ENCODE measurements at regions not wholly inside any gene's neighbourhood (a gene's known extent, or its start where the extent isn't known, plus 50 kb on each side); places are given as distances from the start of the nearest gene placed in this dataset.

- in situ Hi-C loops (cut with HindIII; ENCODE audit: low sequenced_read_pairs), result no loop called here
These were observed 199.5 kb downstream of the NUAK1 start for GRCh38 chr12:105939181-105939721.

DNA sequence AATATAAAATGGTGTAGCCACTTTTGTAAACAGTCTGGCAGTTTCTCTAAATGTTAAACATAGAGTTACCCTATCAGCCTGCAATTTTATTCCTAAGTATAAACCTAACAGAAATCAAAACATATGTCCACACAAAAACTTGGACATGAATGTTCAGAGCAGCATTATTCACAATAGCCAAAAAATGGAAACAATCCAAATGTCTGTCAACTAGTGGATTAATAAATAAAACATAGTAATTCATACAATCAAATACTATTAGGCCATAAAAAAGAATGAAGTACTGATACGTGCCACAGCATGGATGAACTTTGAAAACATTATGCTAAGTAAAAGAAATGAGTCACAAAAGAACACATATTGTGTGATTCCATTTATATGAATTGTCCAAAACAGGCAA is 196.5 kb downstream of the NUAK1 start:
- in situ Hi-C loops (cut with HindIII; ENCODE audit: low sequenced_read_pairs), result no loop called here

- in situ Hi-C loops (cut with HindIII; ENCODE audit: low sequenced_read_pairs), result no loop called here
These were observed 195.2 kb downstream of the NUAK1 start for GRCh38 chr12:105943525-105943924.

GRCh38 chr12:105944628-105945027 is 194.1 kb downstream of the NUAK1 start:
- in situ Hi-C loops (cut with HindIII; ENCODE audit: low sequenced_read_pairs), result no loop called here

DNA sequence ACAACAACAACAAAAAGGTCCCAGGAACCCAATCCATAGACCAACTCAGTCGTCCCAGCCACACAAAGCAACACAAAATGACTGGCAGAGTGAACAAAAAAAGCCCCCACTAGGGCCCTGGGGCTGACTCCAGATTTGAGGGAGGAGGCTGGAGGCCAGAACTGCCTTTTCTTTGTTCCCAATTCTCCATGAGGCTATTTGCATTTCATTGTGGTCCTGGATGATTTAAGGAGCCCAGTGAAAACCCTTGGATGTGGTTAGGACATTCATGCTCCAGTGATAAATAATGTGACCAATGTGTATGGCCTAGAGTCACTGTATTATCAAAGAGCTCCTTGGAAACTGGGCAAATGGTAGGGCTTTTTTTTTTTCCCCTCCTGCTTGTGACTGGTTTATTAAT is 192.9 kb downstream of the NUAK1 start:
- in situ Hi-C loops (cut with HindIII; ENCODE audit: low sequenced_read_pairs), result no loop called here

DNA sequence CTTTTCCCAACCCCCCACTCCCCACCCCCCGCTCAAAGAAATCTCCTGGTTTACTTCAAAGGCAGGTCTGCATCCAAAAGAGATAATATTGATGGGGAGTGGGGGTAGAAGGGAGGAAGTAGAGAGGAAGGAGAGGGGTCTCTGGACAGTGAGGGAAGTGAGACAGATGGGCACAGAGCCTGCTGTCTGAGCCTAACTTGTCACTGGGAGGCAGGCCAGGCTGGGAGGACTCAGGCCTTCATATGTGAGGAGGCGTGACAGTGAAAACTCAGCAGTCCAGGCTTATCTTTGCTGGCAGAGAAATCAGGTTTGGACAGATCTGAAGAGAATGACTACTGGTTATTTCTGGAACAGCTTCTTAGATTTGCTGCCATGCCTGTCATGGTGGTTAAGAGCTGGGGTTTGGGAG is 192.3 kb downstream of the NUAK1 start:
- in situ Hi-C loops (cut with HindIII; ENCODE audit: low sequenced_read_pairs), result no loop called here

GRCh38 chr12:105947906-105948305 is 190.8 kb downstream of the NUAK1 start:
- in situ Hi-C loops (cut with HindIII; ENCODE audit: low sequenced_read_pairs), result no loop called here

DNA sequence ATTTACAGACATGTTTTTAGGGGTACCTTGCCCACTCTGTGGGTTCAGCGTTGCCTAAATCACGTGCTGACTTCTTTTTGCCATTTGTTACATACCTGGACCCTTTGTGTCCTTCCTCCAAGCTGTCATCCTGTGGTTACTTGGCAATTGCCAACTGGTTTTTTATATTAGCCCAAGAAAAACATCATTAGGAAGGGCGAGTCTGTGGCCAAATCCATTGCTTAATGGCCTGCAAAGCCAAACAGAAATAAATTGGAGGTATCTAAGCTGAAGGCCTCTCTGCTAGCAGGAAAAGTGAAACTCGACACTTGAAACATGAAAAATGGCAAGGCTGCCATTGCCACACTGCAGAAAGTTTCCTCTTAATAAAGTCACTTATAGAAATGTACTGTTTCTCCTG is 190.4 kb downstream of the NUAK1 start:
- in situ Hi-C loops (cut with HindIII; ENCODE audit: low sequenced_read_pairs), result no loop called here

DNA sequence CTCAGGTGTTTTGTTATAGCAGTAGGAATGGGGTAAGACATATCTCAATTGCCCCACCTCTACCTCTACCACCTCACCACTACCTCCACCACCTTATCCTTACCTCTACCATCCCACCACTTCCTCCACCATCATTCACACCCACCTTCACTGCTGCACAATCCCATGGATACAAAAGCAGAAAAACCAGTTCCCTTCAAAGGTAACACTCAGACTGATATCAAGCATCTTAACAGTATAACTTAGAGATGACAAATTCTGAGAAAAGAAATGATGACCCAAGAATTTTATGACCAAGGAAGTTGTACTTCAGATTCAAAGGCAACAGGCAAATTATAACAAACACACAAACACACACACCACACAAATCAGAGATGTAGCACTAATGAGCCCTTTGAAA is 189.4 kb downstream of the NUAK1 start:
- in situ Hi-C loops (cut with HindIII; ENCODE audit: low sequenced_read_pairs), result no loop called here

- in situ Hi-C loops (cut with HindIII; ENCODE audit: low sequenced_read_pairs), result loop anchor here (10.0 kb wide), 1 partner anchor 387 kb away; no protein-coding TSS in a partner anchor
These were observed 187.0 kb downstream of the NUAK1 start for GRCh38 chr12:105951732-105952131.

GRCh38 chr12:105954951-105955931 is 183.5 kb downstream of the NUAK1 start:
- in situ Hi-C loops (cut with HindIII; ENCODE audit: low sequenced_read_pairs), result loop anchor here (10.0 kb wide), 1 partner anchor 390 kb away; no protein-coding TSS in a partner anchor

DNA sequence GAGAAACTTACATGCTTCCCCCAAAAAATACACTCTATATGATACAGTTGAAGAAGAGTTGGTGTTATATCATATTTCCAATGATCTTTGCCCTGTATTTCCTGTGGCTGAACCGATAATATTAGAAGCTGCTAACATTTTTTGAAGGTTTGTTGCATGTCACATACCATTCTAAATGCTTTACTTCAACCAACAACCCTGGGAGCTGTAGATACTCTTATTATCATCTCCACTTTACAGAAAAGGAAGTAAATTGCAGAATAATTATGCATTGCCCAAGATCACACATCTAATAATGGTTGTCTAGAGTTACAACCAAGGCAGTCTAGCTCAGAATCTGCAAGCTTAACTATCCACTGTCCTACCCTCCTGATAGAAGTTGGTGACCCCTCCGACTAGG is 182.8 kb downstream of the NUAK1 start:
- in situ Hi-C loops (cut with HindIII; ENCODE audit: low sequenced_read_pairs), result loop anchor here (10.0 kb wide), 1 partner anchor 391 kb away; no protein-coding TSS in a partner anchor

DNA sequence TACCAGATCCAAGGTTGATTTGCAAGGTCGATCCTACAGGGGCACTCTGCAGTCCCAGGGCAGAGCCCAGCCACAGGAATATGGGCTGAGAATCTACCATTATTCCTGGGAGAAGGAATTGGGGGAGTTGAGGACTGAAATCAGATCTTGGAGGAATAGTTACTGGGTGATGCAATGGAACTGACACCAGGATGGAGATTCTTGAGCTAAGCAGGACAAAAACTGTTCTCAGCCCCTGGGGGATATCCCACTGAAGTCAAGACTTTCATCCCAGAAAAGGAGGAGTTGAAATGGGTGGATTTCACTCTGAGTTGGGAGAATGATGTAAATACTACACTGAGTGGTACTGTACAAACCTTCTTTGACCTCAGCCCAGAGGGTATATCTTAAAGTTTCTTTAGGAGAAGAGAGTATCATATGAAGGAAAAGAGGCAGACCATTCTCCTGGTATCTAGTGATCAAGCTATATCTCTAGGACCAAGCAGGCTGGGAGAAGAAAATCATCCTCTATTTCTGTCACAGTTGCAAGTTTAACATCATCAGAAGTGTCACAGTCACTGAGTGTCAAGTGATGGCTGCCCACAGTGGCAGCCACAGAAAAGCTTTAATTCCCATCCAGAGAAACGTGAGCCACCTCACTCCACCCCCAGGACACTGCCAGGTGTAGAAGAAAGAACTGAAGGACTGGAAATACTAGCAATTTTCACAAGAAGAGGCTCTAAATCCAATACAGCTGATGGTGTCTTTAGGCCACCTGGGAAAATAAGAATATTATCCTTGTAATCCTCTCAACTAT is 181.9 kb downstream of the NUAK1 start:
- in situ Hi-C loops (cut with HindIII; ENCODE audit: low sequenced_read_pairs), result loop anchor here (10.0 kb wide), 1 partner anchor 392 kb away; no protein-coding TSS in a partner anchor

DNA sequence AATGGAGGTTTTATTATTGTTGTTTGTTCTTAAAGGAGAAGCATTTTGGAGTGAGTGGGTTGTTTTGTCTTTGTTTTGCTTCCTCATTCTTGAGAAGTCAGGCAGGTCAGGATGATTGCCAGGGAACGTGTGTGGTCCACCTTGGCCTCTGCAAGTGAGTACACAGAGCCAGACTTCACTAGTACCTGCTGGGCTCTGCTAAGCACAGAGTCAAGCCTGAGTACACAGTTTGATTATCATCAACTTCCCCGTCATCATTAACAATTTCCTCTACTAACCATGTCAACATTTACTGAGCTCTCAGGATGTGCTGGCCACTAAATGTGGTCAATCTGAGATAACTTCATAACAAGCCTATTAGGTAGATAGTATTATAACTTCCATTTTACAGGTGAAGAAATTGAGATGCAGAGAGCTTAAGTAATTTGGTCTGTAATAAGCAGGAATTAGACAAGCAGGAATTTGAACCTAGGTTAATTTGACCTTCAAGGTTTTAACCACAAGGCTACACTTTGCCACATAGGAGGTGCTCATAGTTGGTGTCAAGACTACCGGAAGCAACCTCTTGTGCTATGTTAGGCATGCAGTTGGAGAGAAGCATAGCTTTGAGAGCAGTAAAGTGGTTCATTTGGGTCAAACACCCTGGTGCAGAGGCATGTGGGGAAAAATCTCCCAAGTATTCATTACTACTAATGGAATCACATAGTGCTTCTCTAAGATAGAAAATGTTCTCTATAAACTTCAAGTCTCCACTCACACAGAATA is 178.3 kb downstream of the NUAK1 start:
- in situ Hi-C loops (cut with HindIII; ENCODE audit: low sequenced_read_pairs), result no loop called here

DNA sequence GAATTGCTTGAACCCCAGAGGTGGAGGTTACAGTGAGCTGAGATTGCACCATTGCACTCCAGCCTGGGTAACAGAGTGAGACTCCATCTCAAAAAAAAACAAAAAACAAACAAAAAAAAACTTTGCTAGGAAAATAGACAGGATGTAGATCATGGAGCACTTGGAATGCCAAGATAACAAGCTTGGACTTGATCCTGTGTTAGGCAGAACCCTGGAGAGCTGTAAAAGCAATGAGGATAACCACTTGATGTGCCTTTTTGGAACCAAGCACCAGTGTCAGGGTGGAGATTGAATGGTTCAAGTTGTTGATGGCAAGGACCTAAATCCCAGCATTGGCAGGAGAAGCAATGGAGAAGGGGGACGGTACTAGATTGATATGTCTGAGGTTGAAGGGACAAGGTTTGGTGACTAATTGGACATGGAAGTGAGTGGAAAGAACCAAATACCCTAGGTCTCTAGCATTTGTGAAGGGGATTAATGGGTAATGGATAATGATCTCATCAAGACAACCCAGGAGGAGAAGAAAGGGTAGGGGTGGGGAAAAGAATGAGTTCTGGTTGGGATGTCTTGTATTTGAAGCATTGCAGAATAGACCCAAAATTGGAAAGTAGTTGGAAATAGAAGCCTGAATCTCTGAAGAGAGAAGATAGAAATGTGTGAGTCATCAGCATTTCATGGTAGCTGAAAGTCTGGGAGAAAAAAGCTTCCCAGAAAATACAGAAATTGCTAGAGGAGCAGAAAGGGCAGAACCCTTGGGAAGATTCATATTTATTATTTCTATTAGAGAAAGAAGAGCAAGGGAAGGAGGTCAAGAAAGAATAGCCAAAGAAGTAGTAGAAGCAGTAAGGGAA is 176.7 kb downstream of the NUAK1 start:
- in situ Hi-C loops (cut with HindIII; ENCODE audit: low sequenced_read_pairs), result no loop called here

DNA sequence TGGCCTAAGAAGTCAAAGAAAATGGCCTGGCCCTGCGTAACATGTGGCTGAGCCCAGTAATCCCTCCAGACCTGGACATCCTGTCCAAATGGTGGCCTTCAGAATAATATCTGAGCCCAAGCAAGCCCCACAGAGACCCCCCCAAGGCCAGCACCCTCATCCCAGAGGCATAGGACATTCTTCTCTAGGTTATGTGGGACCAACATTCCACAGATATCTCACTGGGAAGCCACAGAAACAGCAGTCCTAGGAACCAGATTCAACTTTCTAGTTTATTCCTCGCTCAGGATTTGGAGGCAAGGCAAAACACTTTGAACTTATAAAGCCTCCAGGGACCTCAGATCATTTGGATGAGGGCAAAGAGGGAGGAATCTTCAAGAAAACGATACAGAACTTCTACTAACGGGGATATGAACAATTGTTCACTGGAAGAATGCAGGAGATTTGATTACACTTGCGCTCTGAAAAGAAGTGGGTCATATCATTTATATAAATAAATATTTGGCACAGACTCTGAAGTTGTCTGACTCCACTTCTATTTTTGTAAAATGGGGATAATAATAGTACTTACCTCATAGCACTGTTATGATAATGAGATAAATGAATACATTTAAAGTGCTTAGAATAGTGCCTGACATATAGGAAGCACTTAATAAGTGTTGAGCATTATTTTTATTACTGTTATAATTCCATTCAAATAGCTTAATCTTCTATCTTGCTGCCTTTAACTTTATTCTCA is 171.5 kb downstream of the NUAK1 start:
- in situ Hi-C loops (cut with HindIII; ENCODE audit: low sequenced_read_pairs), result no loop called here

DNA sequence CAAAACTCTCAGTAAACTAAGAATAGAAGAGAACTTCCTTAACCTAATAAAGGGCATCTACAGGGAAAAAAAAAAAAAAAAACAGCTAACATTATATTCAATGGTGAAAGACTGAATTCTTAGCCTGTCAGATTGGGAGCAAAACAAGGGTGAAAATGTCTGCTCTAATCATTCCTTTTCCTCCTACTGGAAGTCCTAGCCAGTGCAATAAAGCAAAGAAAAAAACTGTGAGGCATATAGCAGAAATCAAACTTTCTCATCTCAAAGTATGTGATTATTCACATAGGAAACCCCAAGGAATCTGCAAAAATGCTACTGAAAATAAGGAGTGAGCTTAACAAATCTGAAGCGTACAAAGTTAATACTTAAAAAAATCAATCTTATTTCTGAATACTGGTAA is 170.7 kb downstream of the NUAK1 start:
- in situ Hi-C loops (cut with HindIII; ENCODE audit: low sequenced_read_pairs), result no loop called here

GRCh38 chr12:105970885-105971284 is 167.9 kb downstream of the NUAK1 start:
- in situ Hi-C loops (cut with HindIII; ENCODE audit: low sequenced_read_pairs), result no loop called here

DNA sequence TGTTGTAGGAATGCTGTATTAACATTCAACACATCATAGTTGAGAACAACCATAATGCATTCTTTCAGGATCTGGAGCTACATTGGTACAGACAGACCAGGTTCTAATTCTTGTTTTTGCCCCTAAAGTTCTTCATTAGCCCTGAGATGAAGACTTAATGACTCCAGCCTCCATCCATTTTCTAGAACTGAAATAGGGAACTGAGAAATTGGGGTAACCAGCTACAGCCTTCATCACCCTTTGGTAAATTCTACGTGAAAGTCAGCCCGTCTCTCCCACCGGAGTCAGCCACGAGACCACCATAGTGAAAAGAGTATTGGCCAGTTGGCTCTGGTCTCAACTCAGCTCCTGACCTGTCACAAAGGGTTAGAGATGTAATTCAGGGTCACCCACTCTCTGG is 164.0 kb downstream of the NUAK1 start:
- in situ Hi-C loops (cut with HindIII; ENCODE audit: low sequenced_read_pairs), result no loop called here

All from DLD1 (cell line).